Stomach (tissue), 8 donors: ENCODE measurements at regions not wholly inside any gene's neighbourhood (a gene's known extent, or its start where the extent isn't known, plus 50 kb on each side); places are given as distances from the start of the nearest gene placed in this dataset.

Source experiments
- DNase-seq, 2 donors: peaks; one replicate each; pipeline versions ENCODE4 v3.0.0 to v3.0.0-alpha.2; 2013 to 2019
- H3K27ac ChIP-seq, 5 donors: fragments of 200-600 bp in 4 of 5; sonication (generic) in 4 of 5; one replicate each; pipeline ENCODE4 v1.5.1; 2013 to 2019; ENCODE audit warnings: mild to moderate bottlenecking in 1 of 5, moderate library complexity in 1 of 5
- H3K27me3 ChIP-seq, 3 donors: fragments of 200-600 bp; sonication (generic); one replicate each; pipeline ENCODE4 v1.5.1; 2017 to 2019; ENCODE audit warnings: mixed run types in 1 of 3
- H3K36me3 ChIP-seq, 4 donors: fragments of 200-600 bp; sonication (generic); 1 replicate in 3 of 4; 2 replicates in 1 of 4; pipeline ENCODE4 v1.5.1; 2016 to 2019
- H3K4me1 ChIP-seq, 4 donors: fragments of 200-600 bp; sonication (generic); one replicate each; pipeline ENCODE4 v1.5.1; 2016 to 2019
- H3K4me3 ChIP-seq, 4 donors: fragments of 200-600 bp; sonication (generic) in 3 of 4; one replicate each; pipeline ENCODE4 v1.5.1; 2016 to 2019; ENCODE audit warnings: mild to moderate bottlenecking in 1 of 4
- H3K9me3 ChIP-seq, 4 donors: fragments of 200-600 bp; sonication (generic); one replicate each; pipeline ENCODE4 v1.5.1; 2016 to 2019
- EP300 ChIP-seq: sonication (generic); formaldehyde crosslinking; IDR thresholded peaks from one replicate; pipeline ENCODE4 v1.6.1; 2017; ENCODE audit warnings: antibody characterized with exemption
- POLR2A ChIP-seq, 4 donors: fragments of 450-650 bp; IDR thresholded peaks; one replicate each; pipeline ENCODE4 v1.6.1; 2016; ENCODE audit warnings: antibody characterized with exemption in 4 of 4, control low read depth in 2 of 4, mild to moderate bottlenecking in 1 of 4, moderate library complexity in 1 of 4
- POLR2AphosphoS5 ChIP-seq, 3 donors: sonication (generic); formaldehyde crosslinking; IDR thresholded peaks; one replicate each; pipeline ENCODE4 v1.6.1; 2016; ENCODE audit warnings: antibody characterized with exemption in 3 of 3
- whole genome bisulfite sequencing, 5 donors: extraction: QIAGEN DNeasy Blood & Tissue Kit in 3 of 5; methylation state at CpG; one replicate each; pipeline versions ENCODE4 v1.1.5 to v1.1.7; 2013 to 2018; 5-methylcytosine and 5-hydroxymethylcytosine counted together
- intact Hi-C: fragments of 100-400 bp; cut with DNase I; formaldehyde crosslinking; loops from one replicate; pipeline ENCODE4 v1.15.1; 2023; ENCODE audit warnings: low total_unique reads
- TF ChIP-seq, protein P1 (sequence below), 7 experiments: fragments of 450-650 bp in 4 of 7; fragments of 200-600 bp in 3 of 7; sonication (generic) in 3 of 7; IDR thresholded peaks; one replicate each; pipeline ENCODE4 v1.5.1; 2016 to 2019; ENCODE audit warnings: antibody characterized with exemption in 7 of 7, control low read depth in 2 of 7, mild to moderate bottlenecking in 1 of 7
- donor health status: healthy with polysubstance abuse.
- donor health status: Bipolar disorder and iron deficiency.
- donor health status: healthy.

DNA sequence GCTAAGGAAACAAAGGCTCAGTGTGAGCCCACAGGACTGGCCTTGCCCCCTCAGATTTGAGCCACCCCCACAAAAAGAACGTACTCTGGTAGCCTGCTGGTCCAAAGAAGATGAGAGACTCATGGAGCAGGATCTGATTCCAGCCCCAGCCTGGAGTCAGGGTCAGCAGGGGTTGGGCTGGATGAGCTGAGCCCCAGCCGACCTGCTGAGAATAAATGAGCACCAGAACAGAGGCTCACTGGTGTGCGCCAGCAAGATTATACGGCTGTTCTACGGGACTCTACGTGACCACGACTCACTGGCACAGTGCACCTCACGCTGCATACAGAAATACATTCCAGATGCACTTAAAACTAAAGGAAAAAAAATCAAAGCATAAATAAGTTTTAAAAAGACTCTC, 186.0 kb upstream of the RPL38 start:
- Histone ChIP-seq H3K36me3 (no peaks in the 10 kb centered on the region), H3K4me1 (no peaks in the 10 kb centered on the region), H3K4me3 (no peak overlapping the region), H3K27me3 (peaks cover 0 to 44% (median 7%) of the 10 kb centered on the region in 3 donors), H3K9me3 (peaks cover 0 to 8% (median 4%) of the 10 kb centered on the region in 4 donors), H3K27ac (no peak overlapping the region)
- DNase-seq: no peak
- intact Hi-C loops: no loop called here
- no peak for TF ChIP-seq POLR2AphosphoS5 (IDR thresholded peaks at IDR 0.05)
- no peak for TF ChIP-seq POLR2A (IDR thresholded peaks at IDR 0.05)
- TF ChIP-seq, protein P1, sequence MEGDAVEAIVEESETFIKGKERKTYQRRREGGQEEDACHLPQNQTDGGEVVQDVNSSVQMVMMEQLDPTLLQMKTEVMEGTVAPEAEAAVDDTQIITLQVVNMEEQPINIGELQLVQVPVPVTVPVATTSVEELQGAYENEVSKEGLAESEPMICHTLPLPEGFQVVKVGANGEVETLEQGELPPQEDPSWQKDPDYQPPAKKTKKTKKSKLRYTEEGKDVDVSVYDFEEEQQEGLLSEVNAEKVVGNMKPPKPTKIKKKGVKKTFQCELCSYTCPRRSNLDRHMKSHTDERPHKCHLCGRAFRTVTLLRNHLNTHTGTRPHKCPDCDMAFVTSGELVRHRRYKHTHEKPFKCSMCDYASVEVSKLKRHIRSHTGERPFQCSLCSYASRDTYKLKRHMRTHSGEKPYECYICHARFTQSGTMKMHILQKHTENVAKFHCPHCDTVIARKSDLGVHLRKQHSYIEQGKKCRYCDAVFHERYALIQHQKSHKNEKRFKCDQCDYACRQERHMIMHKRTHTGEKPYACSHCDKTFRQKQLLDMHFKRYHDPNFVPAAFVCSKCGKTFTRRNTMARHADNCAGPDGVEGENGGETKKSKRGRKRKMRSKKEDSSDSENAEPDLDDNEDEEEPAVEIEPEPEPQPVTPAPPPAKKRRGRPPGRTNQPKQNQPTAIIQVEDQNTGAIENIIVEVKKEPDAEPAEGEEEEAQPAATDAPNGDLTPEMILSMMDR (IDR thresholded peaks at IDR 0.05): no peak
- 55 to 76% (median 70%) methylated on average over 8 of the region's 8 CpGs for WGBS, 5 donors

DNA sequence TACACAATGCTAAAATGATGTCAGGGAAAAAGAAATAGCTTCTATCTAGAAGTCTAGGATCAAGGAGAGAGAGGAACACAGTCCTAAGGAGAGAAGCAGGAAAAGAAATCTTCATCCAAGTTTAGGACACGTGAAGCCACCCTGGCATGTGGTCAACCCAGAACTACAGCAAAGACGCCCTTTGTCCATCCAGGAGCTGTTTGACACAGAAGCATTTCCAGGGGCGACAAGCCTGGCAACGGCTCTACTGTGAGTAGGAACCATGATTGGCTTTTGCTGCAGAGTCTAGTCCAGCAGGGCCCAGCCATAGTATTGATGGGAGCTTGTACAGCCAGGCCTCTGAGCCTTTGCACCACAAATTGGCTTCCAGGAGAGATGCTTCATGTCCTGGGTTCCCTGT, 185.4 kb upstream of the RPL38 start:
- H3K9me3 ChIP-seq: peaks cover 0 to 8% (median 4%) of the 10 kb centered on the region in 4 donors
- 58 to 76% (median 69%) methylated on average over 2 to 4 of the region's 4 CpGs for WGBS, 5 donors
- H3K36me3 ChIP-seq: no peaks in the 10 kb centered on the region
- H3K27me3 ChIP-seq: peaks cover 0 to 42% (median 5%) of the 10 kb centered on the region in 3 donors
- intact Hi-C loops: no loop called here
- no peak for TF ChIP-seq EP300
- TF ChIP-seq POLR2A (IDR thresholded peaks at IDR 0.05): no peak
- TF ChIP-seq, protein P1 (IDR thresholded peaks at IDR 0.05): no peak
- no peak for TF ChIP-seq POLR2AphosphoS5 (IDR thresholded peaks at IDR 0.05)
- no peak overlapping the region for H3K4me3 ChIP-seq
- H3K27ac ChIP-seq: no peak overlapping the region
- DNase-seq: no peak
- H3K4me1 ChIP-seq: no peaks in the 10 kb centered on the region

DNA sequence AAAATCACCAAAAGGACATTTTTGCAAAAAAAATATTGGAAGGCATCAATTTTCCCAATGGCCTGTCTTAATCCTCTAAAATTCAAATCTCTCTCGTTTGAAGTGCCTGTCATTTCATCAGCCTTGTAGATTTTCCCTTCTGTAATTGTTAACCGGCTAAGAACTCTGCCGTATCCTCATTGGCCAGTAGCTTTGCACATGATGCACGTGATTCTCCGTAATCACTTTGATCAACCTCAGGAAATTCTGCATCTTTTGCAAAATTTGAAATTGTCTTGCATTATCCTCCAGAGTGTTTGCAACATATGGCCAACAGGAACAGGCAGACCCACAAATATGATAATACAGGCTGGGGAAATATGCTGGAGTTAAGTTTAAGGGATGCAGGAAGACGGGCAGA, 184.2 kb upstream of the RPL38 start:
- 71 to 78% (median 75%) methylated on average over 6 of the region's 6 CpGs for WGBS, 5 donors
- Histone ChIP-seq H3K4me3 (no peak overlapping the region), H3K4me1 (no peaks in the 10 kb centered on the region), H3K36me3 (no peaks in the 10 kb centered on the region), H3K9me3 (peaks cover 0 to 8% (median 4%) of the 10 kb centered on the region in 4 donors), H3K27me3 (peaks cover 0 to 36% (median 0%) of the 10 kb centered on the region in 3 donors), H3K27ac (no peak overlapping the region)
- no peak for DNase-seq
- TF ChIP-seq EP300: no peak
- intact Hi-C loops: no loop called here

DNA sequence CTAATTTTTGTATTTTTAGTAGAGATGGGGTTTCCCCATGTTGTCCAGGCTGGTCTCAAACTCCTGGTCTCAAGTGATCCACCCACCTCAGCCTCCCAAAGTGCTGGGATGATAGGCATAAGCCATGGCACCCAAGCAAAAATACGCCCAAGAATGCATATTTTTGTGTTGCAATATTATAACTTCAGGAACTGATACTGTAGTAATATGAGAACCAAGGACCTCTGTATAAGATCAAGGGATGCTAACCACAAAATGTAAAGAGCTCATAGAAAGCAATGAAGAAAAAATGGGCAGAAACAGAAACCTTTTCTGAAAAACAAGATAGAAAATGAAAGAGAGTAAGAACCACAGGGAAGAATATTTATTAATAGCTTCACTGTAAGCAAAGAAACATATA, 183.6 kb upstream of the RPL38 start:
- H3K9me3 ChIP-seq: peaks cover 0 to 8% (median 4%) of the 10 kb centered on the region in 4 donors
- DNase-seq: no peak
- WGBS, 5 donors: 63 to 93% (median 85%) methylated on average over 1 of the region's 1 CpG
- TF ChIP-seq POLR2AphosphoS5 (IDR thresholded peaks at IDR 0.05): no peak
- no peak for TF ChIP-seq POLR2A (IDR thresholded peaks at IDR 0.05)
- TF ChIP-seq, protein P1 (IDR thresholded peaks at IDR 0.05): no peak
- TF ChIP-seq EP300: no peak
- no peak overlapping the region for H3K4me3 ChIP-seq
- H3K27ac ChIP-seq: no peak overlapping the region
- no peaks in the 10 kb centered on the region for H3K36me3 ChIP-seq
- H3K4me1 ChIP-seq: no peaks in the 10 kb centered on the region
- intact Hi-C loops: no loop called here
- H3K27me3 ChIP-seq: peaks cover 0 to 35% (median 0%) of the 10 kb centered on the region in 3 donors

DNA sequence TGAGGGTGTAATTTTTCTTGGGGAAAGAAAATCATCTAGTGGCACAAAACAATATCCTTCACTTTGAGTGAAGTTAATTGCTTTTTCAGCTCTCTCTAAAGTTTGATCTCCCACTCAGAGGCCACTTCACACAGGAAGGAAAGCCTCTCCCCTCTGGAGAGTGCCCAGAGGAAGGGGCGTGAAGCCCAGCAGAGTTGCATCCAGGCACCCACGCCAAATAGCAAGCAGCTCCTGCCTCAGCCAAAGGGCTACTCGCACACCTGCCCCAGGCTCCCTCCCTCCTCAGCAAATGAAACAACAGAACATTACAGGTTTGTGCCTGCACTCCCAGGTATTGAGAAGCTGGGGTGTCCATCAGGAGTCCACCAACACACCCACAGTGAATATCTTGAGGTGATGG, 183.0 kb upstream of the RPL38 start:
- H3K36me3 ChIP-seq: no peaks in the 10 kb centered on the region
- no peak overlapping the region for H3K4me3 ChIP-seq
- H3K9me3 ChIP-seq: peaks cover 0 to 2% (median under 1%) of the 10 kb centered on the region in 4 donors
- no peaks in the 10 kb centered on the region for H3K4me1 ChIP-seq
- intact Hi-C loops: no loop called here
- 30 to 57% (median 48%) methylated on average over 3 of the region's 3 CpGs for WGBS, 5 donors
- H3K27me3 ChIP-seq: peaks cover 0 to 34% (median 0%) of the 10 kb centered on the region in 3 donors
- TF ChIP-seq POLR2AphosphoS5 (IDR thresholded peaks at IDR 0.05) (no peak), EP300 (no peak), POLR2A (IDR thresholded peaks at IDR 0.05) (no peak)
- TF ChIP-seq, protein P1 (IDR thresholded peaks at IDR 0.05): no peak
- no peak overlapping the region for H3K27ac ChIP-seq
- no peak for DNase-seq
